Activated CD4-positive, alpha-beta T cell treated with anti-CD3 and anti-CD28 coated beads, Interleukin-2, amount 10 ng/mL, durations not matched to agents 7 days and 5 days (primary cell): ENCODE measurements at regions not wholly inside any gene's neighbourhood (a gene's known extent, or its start where the extent isn't known, plus 50 kb on each side); places are given as distances from the start of the nearest gene placed in this dataset.
"Not testable (repeated sequence)": the region's sequence is repeated elsewhere in the genome, so short reads cannot be mapped to it uniquely, and the experiment has no call there.

Experiments
- CTCF ChIA-PET: fragments of 350-600 bp; sonication (Branson Sonifier 250); formaldehyde crosslinking; loops from one replicate; lab custom pipeline; 2021; ENCODE audit warnings: antibody characterized with exemption; lab: Charles Lee
- POLR2A ChIA-PET: fragments of 350-600 bp; sonication (Branson Sonifier 250); formaldehyde crosslinking; loops from one replicate; lab custom pipeline; 2021; ENCODE audit warnings: antibody characterized with exemption; lab: Charles Lee
- DNase-seq: peaks from one replicate; pipeline ENCODE4 v3.0.0-alpha.2; 2020
- H3K27ac Mint-ChIP-seq: one replicate; pipeline ENCODE4 v1.8.0; 2021; ENCODE audit warnings: mild to moderate bottlenecking, moderate library complexity, mixed read lengths
- H3K27me3 Mint-ChIP-seq: one replicate; pipeline ENCODE4 v1.8.0; 2021; ENCODE audit warnings: mixed read lengths
- H3K36me3 Mint-ChIP-seq: one replicate; pipeline ENCODE4 v1.8.0; 2021; ENCODE audit warnings: low read depth, mixed read lengths
- H3K4me1 Mint-ChIP-seq: one replicate; pipeline ENCODE4 v1.8.0; 2021; ENCODE audit warnings: mixed read lengths
- H3K4me3 Mint-ChIP-seq: one replicate; pipeline ENCODE4 v1.8.0; 2021; ENCODE audit warnings: mild to moderate bottlenecking, moderate library complexity, mixed read lengths
- H3K9me3 Mint-ChIP-seq: one replicate; pipeline ENCODE4 v1.8.0; 2021; ENCODE audit warnings: mixed read lengths

GRCh38 chr9:88880199-88880598 lies 111.1 kb upstream of the S1PR3 start:
- Mint-ChIP-seq H3K9me3 (peaks cover 13% of the 10 kb centered on the region), H3K27ac (no peak overlapping the region), H3K4me1 (peaks cover 10% of the 10 kb centered on the region), H3K27me3 (peaks cover 23% of the 10 kb centered on the region), H3K4me3 (no peak overlapping the region), H3K36me3 (no peaks in the 10 kb centered on the region)
- CTCF ChIA-PET: interaction anchor here (0.5 kb wide), 1 partner anchor 344 kb away, joined by 4 read pairs; no protein-coding TSS in a partner anchor
- POLR2A ChIA-PET: no interaction called here
- DNase-seq: no peak

DNA sequence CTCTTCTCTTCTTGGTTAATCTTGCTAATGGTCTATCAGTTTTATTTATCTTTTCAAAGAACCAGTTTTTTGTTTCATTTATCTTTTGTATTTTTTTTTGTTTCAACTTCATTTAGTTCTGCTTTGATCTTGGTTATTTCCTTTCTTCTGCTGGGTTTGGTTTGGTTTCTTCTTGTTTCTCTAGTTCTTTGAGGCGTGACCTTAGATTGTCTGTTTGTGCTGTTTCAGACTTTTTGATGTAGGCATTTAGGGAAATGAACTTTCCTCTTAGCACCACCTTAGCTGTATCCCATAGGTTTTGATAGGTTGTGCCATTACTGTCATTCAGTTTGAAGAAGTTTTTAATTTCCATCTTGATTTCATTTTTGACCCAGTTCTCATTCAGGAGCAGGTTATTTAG lies 107.0 kb upstream of the S1PR3 start:
- Mint-ChIP-seq H3K4me1 (peaks cover 10% of the 10 kb centered on the region), H3K9me3 (peaks cover 13% of the 10 kb centered on the region), H3K27me3 (peaks cover 22% of the 10 kb centered on the region)
- H3K36me3 Mint-ChIP-seq, CTCF ChIA-PET, H3K27ac Mint-ChIP-seq, POLR2A ChIA-PET, DNase-seq, H3K4me3 Mint-ChIP-seq: not testable (repeated sequence)

DNA sequence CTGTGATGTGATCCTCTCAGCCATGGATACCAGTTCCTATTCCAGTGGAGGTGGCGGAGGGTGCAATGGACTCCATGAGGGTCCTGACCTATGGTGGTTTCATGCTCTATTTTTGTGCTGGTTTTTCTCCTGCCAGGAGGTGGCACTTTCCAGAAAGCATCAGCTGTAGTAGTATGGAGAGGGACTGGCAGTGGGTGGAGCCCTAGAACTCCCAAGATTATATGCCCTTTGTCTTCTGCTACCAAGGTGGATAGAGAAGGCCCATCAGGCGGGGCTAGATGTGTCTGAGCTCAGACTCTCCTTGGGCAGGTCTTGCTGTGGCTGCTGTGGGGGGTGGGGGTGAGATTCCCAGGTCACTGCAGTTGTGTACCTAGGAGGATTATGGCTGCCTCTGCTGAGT lies 104.5 kb upstream of the S1PR3 start:
- CTCF ChIA-PET, DNase-seq, H3K27ac Mint-ChIP-seq, POLR2A ChIA-PET, H3K36me3 Mint-ChIP-seq, H3K4me3 Mint-ChIP-seq: not testable (repeated sequence)
- peaks cover 14% of the 10 kb centered on the region for H3K4me1 Mint-ChIP-seq
- peaks cover 12% of the 10 kb centered on the region for H3K9me3 Mint-ChIP-seq
- H3K27me3 Mint-ChIP-seq: peaks cover 22% of the 10 kb centered on the region

DNA sequence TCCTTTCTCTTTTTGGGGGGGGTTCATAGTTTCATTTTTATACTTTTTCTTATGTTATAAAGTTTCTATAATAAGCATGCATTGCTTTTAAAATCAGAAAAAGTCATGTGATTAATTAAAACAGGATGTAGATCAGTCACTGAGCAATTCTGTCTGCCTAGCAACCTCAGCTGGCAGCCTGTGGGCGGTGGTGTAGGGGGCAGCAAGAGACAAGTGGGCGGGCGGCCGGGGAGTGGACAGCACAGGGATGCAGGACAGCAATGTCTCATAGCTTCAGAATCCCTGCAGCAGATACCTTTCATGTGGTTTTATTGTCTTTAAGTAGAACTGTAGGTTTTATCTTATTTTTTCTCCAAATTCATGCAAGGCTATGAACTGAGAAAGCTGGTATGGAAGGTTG lies 101.9 kb upstream of the S1PR3 start:
- no peaks in the 10 kb centered on the region for H3K36me3 Mint-ChIP-seq
- peaks cover 9% of the 10 kb centered on the region for H3K4me1 Mint-ChIP-seq
- peaks cover 4% of the 10 kb centered on the region for H3K9me3 Mint-ChIP-seq
- ChIA-PET CTCF (no interaction called here), POLR2A (no interaction called here)
- DNase-seq: no peak
- H3K27me3 Mint-ChIP-seq: peaks cover 21% of the 10 kb centered on the region
- no peak overlapping the region for H3K4me3 Mint-ChIP-seq
- no peak overlapping the region for H3K27ac Mint-ChIP-seq

GRCh38 chr9:88890546-88890945 lies 100.7 kb upstream of the S1PR3 start:
- ChIA-PET POLR2A (no interaction called here), CTCF (no interaction called here)
- Mint-ChIP-seq H3K4me1 (peaks cover 4% of the 10 kb centered on the region), H3K36me3 (no peaks in the 10 kb centered on the region), H3K4me3 (no peak overlapping the region), H3K27ac (no peak overlapping the region), H3K9me3 (no peaks in the 10 kb centered on the region), H3K27me3 (peaks cover 18% of the 10 kb centered on the region)
- no peak for DNase-seq

DNA sequence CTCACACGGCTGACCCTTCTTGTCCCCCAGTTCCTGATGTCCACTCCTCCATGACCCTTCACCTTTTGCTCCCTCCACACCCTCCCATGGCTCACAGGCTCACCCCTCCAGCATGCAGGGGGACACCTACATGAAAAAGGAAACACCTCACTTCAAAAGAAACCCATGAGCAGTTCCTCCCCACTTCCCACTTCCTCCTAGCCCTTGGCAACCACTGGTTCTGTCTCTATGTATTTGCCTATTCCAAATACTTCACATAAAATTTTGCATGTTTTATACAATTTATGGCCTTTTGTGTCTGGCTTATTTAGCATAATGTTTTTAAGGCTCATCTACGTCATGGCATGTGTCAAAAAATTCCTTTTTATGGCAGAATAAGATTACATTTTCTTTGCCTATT lies 100.2 kb upstream of the S1PR3 start:
- Mint-ChIP-seq H3K27ac (no peak overlapping the region), H3K9me3 (no peaks in the 10 kb centered on the region), H3K4me3 (no peak overlapping the region), H3K27me3 (peaks cover 22% of the 10 kb centered on the region), H3K36me3 (no peaks in the 10 kb centered on the region), H3K4me1 (peaks cover 4% of the 10 kb centered on the region)
- ChIA-PET POLR2A (no interaction called here), CTCF (no interaction called here)
- DNase-seq: no peak

GRCh38 chr9:88892724-88893123 lies 98.5 kb upstream of the S1PR3 start:
- POLR2A ChIA-PET: no interaction called here
- H3K36me3 Mint-ChIP-seq: no peaks in the 10 kb centered on the region
- H3K27me3 Mint-ChIP-seq: peaks cover 34% of the 10 kb centered on the region

GRCh38 chr9:88897081-88897480 lies 94.2 kb upstream of the S1PR3 start:
- H3K27ac Mint-ChIP-seq: no peak overlapping the region
- peaks cover 52% of the 10 kb centered on the region for H3K27me3 Mint-ChIP-seq
- no peaks in the 10 kb centered on the region for H3K36me3 Mint-ChIP-seq
- no peak for DNase-seq
- H3K9me3 Mint-ChIP-seq: no peaks in the 10 kb centered on the region
- H3K4me3 Mint-ChIP-seq: no peak overlapping the region
- H3K4me1 Mint-ChIP-seq: no peaks in the 10 kb centered on the region
- POLR2A ChIA-PET: no interaction called here
- CTCF ChIA-PET: interaction anchor here (0.6 to 0.7 kb wide), 2 partner anchors 1307 to 1432 kb away, joined by 3 to 5 read pairs; no protein-coding TSS in a partner anchor

More at GRCh38 chr9:88892724-88893123, 98.5 kb upstream of the S1PR3 start:
- DNase-seq: no peak
- Mint-ChIP-seq H3K27ac (no peak overlapping the region), H3K4me1 (peaks cover 4% of the 10 kb centered on the region), H3K4me3 (no peak overlapping the region), H3K9me3 (no peaks in the 10 kb centered on the region)
- CTCF ChIA-PET: interaction anchor here (0.6 kb wide), 1 partner anchor 336 kb away, joined by 3 read pairs; no protein-coding TSS in a partner anchor

DNA sequence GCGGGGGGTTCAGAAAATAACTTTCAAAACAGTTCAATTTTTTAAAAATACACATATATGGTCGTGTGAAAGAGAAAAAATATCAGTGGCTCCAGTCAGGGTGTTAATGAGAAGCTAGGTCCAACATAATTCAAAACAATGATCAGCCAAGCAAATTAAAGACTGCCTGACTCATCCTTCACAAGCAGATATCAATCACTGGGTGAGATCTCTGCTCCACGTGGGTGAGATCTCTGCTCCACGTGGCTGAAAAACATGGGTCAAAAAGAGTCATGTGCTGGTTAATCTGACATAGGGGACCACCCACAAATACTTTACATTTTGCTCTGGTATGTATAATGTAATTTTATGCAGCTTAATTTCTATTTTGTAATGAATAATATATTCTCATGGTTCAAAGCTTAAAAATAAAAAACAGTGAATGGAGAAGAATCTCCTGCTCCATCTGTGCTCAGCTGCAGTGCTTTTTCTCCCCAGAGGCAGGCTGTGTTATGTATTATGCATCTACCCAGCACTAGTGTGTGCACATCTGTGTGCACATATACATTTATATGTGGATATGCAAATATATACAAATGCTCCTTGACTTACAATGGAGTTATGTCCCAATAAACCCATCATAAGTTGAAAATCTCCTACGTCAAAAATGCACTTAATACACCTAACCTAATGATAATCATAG lies 93.1 kb upstream of the S1PR3 start:
- Mint-ChIP-seq H3K9me3 (no peaks in the 10 kb centered on the region), H3K4me3 (no peak overlapping the region), H3K36me3 (no peaks in the 10 kb centered on the region), H3K4me1 (no peaks in the 10 kb centered on the region), H3K27me3 (peaks cover 48% of the 10 kb centered on the region), H3K27ac (no peak overlapping the region)
- CTCF ChIA-PET: no interaction called here
- DNase-seq: no peak
- POLR2A ChIA-PET: no interaction called here

DNA sequence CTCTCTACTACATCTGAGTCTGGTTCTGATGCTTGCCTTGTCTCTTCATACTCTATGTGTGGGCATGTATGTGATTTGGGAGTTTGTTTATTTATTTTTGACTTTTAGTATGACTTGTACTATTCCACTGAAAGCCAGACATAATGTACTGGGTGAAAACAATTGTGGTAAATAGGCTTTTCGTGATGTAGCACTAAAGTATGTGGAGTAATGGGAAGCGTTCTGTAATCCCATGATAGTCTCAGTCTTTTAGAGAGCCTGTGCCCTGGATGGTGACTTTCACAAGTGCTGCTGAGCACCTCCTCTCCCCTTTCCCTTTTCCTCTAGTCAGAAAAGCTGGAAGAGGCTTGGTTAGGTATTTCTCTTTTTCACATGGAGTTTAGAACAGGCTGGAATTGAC lies 85.8 kb upstream of the S1PR3 start:
- H3K9me3 Mint-ChIP-seq: peaks cover 2% of the 10 kb centered on the region
- no peak overlapping the region for H3K4me3 Mint-ChIP-seq
- peaks cover 38% of the 10 kb centered on the region for H3K27me3 Mint-ChIP-seq
- H3K4me1 Mint-ChIP-seq: no peaks in the 10 kb centered on the region
- no peak for DNase-seq
- ChIA-PET POLR2A (no interaction called here), CTCF (no interaction called here)
- peaks cover 1% of the 10 kb centered on the region for H3K36me3 Mint-ChIP-seq
- H3K27ac Mint-ChIP-seq: no peak overlapping the region

DNA sequence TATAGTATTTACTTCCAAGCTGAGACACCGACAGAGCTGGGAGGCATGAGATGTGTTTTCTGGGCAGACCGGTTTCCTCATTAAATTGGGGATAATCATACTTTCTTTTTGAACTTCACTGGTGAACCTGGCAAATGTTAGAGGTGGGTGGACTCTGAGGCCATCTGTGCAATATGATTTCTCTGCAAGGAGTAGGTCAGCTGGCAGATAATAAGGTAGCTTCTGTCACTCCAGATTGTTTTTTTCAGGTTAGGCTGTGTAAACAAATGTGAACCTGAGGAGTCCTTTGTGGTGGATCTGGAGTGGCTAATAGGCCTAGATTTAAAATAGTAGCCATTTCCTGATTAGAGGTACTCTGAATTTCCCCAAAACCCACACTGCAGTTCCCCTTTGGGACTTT lies 75.4 kb upstream of the S1PR3 start:
- POLR2A ChIA-PET: no interaction called here
- Mint-ChIP-seq H3K4me3 (no peak overlapping the region), H3K4me1 (peaks cover 2% of the 10 kb centered on the region), H3K9me3 (peaks cover 27% of the 10 kb centered on the region), H3K27ac (no peak overlapping the region), H3K27me3 (peaks cover 39% of the 10 kb centered on the region), H3K36me3 (peaks cover 15% of the 10 kb centered on the region)
- no peak for DNase-seq
- CTCF ChIA-PET: no interaction called here

DNA sequence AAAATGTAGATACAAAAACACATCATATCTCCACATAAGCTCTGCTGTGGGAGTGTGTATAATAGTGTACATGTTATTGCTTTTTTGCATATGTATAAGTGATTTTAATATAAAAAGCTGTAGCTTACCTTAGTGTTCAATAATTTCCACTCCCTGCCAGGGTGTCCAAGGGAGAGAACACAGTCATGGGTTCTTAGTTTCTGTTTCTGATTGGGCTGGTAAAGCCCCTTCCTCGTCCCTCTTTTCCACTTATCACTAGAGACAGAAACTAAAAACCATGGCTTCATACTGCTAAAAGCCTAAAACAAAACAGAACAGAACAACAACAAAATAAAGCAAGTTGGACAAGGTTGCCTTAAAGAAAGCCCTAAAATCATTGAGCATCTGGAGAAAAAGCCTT lies 74.4 kb upstream of the S1PR3 start:
- peaks cover 12% of the 10 kb centered on the region for H3K4me1 Mint-ChIP-seq
- POLR2A ChIA-PET: no interaction called here

DNA sequence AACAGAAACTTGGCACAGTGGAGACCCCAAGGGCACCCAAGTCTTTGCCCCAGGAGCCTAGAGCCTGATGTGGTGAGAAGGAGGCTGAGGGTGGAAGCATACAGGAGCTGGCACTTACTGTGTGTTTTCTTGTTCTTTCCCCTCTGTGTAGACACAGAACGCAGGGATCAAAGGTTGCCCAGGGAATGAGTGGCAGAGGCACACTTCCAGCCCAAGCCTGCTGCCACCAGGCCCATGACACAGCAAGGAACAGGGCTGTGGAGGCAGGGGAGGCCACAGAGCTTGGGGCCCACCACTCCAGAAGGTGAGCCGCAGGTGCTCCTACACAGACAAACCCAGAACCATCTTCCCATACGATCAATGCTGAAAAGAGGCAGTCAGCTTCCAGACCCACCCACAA lies 73.9 kb upstream of the S1PR3 start:
- peaks cover 17% of the 10 kb centered on the region for H3K4me1 Mint-ChIP-seq
- ChIA-PET CTCF (no interaction called here), POLR2A (no interaction called here)
- peaks cover 27% of the 10 kb centered on the region for H3K9me3 Mint-ChIP-seq
- no peak overlapping the region for H3K27ac Mint-ChIP-seq
- no peak for DNase-seq
- H3K4me3 Mint-ChIP-seq: no peak overlapping the region
- peaks cover 15% of the 10 kb centered on the region for H3K36me3 Mint-ChIP-seq
- H3K27me3 Mint-ChIP-seq: peaks cover 40% of the 10 kb centered on the region

More for the DNA sequence above, 74.4 kb upstream of the S1PR3 start:
- Mint-ChIP-seq H3K27ac (no peak overlapping the region), H3K4me3 (no peak overlapping the region), H3K9me3 (peaks cover 27% of the 10 kb centered on the region), H3K36me3 (peaks cover 15% of the 10 kb centered on the region), H3K27me3 (peaks cover 40% of the 10 kb centered on the region)
- CTCF ChIA-PET: no interaction called here
- no peak for DNase-seq

- Mint-ChIP-seq H3K9me3 (peaks cover 27% of the 10 kb centered on the region), H3K4me1 (peaks cover 29% of the 10 kb centered on the region), H3K36me3 (peaks cover 17% of the 10 kb centered on the region), H3K27me3 (peaks cover 39% of the 10 kb centered on the region)
- CTCF ChIA-PET, H3K27ac Mint-ChIP-seq, POLR2A ChIA-PET, DNase-seq, H3K4me3 Mint-ChIP-seq: not testable (repeated sequence)
These were observed 72.7 kb upstream of the S1PR3 start for GRCh38 chr9:88918537-88918936.
